Stomach (tissue), 8 donors: ENCODE measurements at regions not wholly inside any gene's neighbourhood (a gene's known extent, or its start where the extent isn't known, plus 50 kb on each side); places are given as distances from the start of the nearest gene placed in this dataset.
"Not testable (repeated sequence)": the region's sequence is repeated elsewhere in the genome, so short reads cannot be mapped to it uniquely, and the experiment has no call there.

Experiments
- DNase-seq, 2 donors: peaks; one replicate each; pipeline versions ENCODE4 v3.0.0 to v3.0.0-alpha.2; 2013 to 2019
- H3K27ac ChIP-seq, 5 donors: fragments of 200-600 bp in 4 of 5; sonication (generic) in 4 of 5; one replicate each; pipeline ENCODE4 v1.5.1; 2013 to 2019; ENCODE audit warnings: mild to moderate bottlenecking in 1 of 5, moderate library complexity in 1 of 5
- H3K27me3 ChIP-seq, 3 donors: fragments of 200-600 bp; sonication (generic); one replicate each; pipeline ENCODE4 v1.5.1; 2017 to 2019; ENCODE audit warnings: mixed run types in 1 of 3
- H3K36me3 ChIP-seq, 4 donors: fragments of 200-600 bp; sonication (generic); 1 replicate in 3 of 4; 2 replicates in 1 of 4; pipeline ENCODE4 v1.5.1; 2016 to 2019
- H3K4me1 ChIP-seq, 4 donors: fragments of 200-600 bp; sonication (generic); one replicate each; pipeline ENCODE4 v1.5.1; 2016 to 2019
- H3K4me3 ChIP-seq, 4 donors: fragments of 200-600 bp; sonication (generic) in 3 of 4; one replicate each; pipeline ENCODE4 v1.5.1; 2016 to 2019; ENCODE audit warnings: mild to moderate bottlenecking in 1 of 4
- H3K9me3 ChIP-seq, 4 donors: fragments of 200-600 bp; sonication (generic); one replicate each; pipeline ENCODE4 v1.5.1; 2016 to 2019
- EP300 ChIP-seq: sonication (generic); formaldehyde crosslinking; IDR thresholded peaks from one replicate; pipeline ENCODE4 v1.6.1; 2017; ENCODE audit warnings: antibody characterized with exemption
- POLR2A ChIP-seq, 4 donors: fragments of 450-650 bp; IDR thresholded peaks; one replicate each; pipeline ENCODE4 v1.6.1; 2016; ENCODE audit warnings: antibody characterized with exemption in 4 of 4, control low read depth in 2 of 4, mild to moderate bottlenecking in 1 of 4, moderate library complexity in 1 of 4
- POLR2AphosphoS5 ChIP-seq, 3 donors: sonication (generic); formaldehyde crosslinking; IDR thresholded peaks; one replicate each; pipeline ENCODE4 v1.6.1; 2016; ENCODE audit warnings: antibody characterized with exemption in 3 of 3
- WGBS, 5 donors: extraction: QIAGEN DNeasy Blood & Tissue Kit in 3 of 5; methylation state at CpG; one replicate each; pipeline versions ENCODE4 v1.1.5 to v1.1.7; 2013 to 2018; 5-methylcytosine and 5-hydroxymethylcytosine counted together
- intact Hi-C: fragments of 100-400 bp; cut with DNase I; formaldehyde crosslinking; loops from one replicate; pipeline ENCODE4 v1.15.1; 2023; ENCODE audit warnings: low total_unique reads
- TF ChIP-seq, protein P1 (sequence below), 7 experiments: fragments of 450-650 bp in 4 of 7; fragments of 200-600 bp in 3 of 7; sonication (generic) in 3 of 7; IDR thresholded peaks; one replicate each; pipeline ENCODE4 v1.5.1; 2016 to 2019; ENCODE audit warnings: antibody characterized with exemption in 7 of 7, control low read depth in 2 of 7, mild to moderate bottlenecking in 1 of 7
- donor health status: healthy with polysubstance abuse.
- donor health status: Bipolar disorder and iron deficiency.
- donor health status: healthy.

DNA sequence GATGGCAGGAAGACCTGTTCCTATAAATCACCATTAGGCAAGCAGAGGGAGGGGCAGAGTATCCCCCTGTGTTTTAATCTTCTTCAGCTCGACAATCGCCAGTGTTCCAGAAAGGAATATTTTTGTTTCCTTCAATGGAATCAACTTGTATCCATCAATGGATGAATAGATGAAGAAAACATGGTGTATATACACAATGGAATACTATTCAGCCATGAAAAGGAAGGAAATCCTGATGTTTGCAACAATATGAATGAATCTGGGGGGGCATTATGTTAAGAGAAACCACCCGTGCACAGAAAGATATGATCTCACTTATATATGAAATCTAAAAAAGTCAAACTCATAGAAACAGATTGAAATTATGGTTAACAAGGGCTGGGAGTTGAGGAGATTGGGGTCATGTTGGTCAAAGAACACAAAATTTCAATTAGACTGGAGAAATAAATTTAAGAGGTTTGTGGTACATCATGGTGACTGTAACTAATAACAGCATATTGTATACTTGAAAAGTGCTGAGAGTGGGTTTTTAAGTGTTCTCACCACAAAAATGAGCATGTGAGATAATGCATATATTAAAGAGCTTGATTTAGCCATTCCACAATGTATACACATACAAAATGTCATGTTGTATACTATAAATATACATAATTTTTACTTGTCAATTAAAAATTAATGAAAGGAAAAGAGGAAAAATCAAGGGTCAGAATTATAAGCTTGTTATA is 64.2 kb upstream of the ITGA11 start:
- no peak overlapping the region for H3K4me3 ChIP-seq
- H3K27me3 ChIP-seq: no peaks in the 10 kb centered on the region
- no peak for TF ChIP-seq POLR2AphosphoS5 (IDR thresholded peaks at IDR 0.05)
- H3K4me1 ChIP-seq: peaks cover 0 to 5% (median 0%) of the 10 kb centered on the region in 4 donors
- no peaks in the 10 kb centered on the region for H3K9me3 ChIP-seq
- intact Hi-C loops: no loop called here
- no peak overlapping the region for H3K27ac ChIP-seq
- WGBS, 5 donors: 85 to 93% (median 89%) methylated on average over 3 of the region's 3 CpGs
- no peak for DNase-seq
- H3K36me3 ChIP-seq: no peaks in the 10 kb centered on the region

DNA sequence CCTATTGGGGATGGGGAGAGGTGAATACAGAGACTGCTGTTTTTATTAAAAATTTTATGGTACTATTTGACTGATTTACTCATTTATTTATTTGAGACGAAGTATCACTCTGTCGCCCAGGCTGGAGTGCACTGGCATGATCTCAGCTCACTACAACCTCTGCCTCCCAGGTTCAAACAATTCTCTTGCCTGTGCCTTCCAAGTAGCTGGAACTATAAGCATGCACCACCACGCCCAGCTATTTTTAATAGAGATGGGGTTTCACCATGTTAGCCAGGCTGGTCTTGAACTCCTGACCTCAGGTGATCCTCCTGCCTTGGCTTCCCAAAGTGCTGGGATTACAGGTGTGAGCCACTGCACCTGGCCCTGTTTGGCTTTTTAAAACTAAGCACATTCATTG is 64.8 kb upstream of the ITGA11 start:
- H3K4me3 ChIP-seq, H3K36me3 ChIP-seq, H3K9me3 ChIP-seq, H3K4me1 ChIP-seq, H3K27ac ChIP-seq, intact Hi-C loops, DNase-seq, H3K27me3 ChIP-seq: not testable (repeated sequence)
- WGBS, 5 donors: 80 to 91% (median 87%) methylated on average over 3 of the region's 3 CpGs

DNA sequence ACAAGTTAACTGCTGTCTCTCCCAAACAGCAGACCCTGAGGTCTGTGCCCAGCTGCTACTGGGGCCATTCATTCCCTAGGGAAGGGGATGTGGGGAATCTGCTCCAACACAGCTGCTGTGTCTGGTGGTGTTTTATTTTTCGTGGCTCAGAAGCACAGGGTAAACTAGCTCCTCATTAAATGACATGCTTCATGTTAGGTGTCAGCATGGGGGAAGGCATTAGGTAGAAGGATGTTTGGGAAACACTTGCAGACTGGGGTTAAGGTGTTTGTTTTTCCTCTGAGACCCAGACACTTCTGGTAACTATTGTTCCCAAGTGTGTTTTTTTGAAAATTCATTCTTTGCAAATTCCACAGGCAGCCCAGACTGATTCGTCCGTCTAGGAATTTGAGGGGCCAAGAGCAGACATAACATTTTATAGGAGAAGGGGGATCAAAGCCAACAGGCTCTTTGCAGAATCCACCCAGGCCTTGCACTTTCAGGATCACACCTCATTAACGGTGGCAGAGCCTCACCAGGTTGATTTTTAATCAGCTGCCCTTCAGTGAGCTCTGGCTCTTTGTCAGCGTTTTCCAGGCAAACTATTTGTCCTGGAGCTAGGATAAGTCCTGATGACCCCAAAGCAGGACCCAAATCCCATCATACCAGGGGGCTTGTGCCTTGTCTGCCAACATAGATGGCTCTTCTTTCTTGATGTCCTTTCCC is 65.4 kb upstream of the ITGA11 start:
- intact Hi-C loops: no loop called here
- H3K4me3 ChIP-seq: no peak overlapping the region
- H3K27me3 ChIP-seq: no peaks in the 10 kb centered on the region
- no peak overlapping the region for H3K27ac ChIP-seq
- no peaks in the 10 kb centered on the region for H3K36me3 ChIP-seq
- no peak for DNase-seq
- H3K4me1 ChIP-seq: peaks cover 0 to 8% (median 0%) of the 10 kb centered on the region in 4 donors
- TF ChIP-seq, protein P1, sequence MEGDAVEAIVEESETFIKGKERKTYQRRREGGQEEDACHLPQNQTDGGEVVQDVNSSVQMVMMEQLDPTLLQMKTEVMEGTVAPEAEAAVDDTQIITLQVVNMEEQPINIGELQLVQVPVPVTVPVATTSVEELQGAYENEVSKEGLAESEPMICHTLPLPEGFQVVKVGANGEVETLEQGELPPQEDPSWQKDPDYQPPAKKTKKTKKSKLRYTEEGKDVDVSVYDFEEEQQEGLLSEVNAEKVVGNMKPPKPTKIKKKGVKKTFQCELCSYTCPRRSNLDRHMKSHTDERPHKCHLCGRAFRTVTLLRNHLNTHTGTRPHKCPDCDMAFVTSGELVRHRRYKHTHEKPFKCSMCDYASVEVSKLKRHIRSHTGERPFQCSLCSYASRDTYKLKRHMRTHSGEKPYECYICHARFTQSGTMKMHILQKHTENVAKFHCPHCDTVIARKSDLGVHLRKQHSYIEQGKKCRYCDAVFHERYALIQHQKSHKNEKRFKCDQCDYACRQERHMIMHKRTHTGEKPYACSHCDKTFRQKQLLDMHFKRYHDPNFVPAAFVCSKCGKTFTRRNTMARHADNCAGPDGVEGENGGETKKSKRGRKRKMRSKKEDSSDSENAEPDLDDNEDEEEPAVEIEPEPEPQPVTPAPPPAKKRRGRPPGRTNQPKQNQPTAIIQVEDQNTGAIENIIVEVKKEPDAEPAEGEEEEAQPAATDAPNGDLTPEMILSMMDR (IDR thresholded peaks at IDR 0.05): no peak
- TF ChIP-seq POLR2AphosphoS5 (IDR thresholded peaks at IDR 0.05) (no peak), POLR2A (IDR thresholded peaks at IDR 0.05) (no peak), EP300 (no peak)
- WGBS, 5 donors: 50 to 61% (median 51%) methylated on average over 5 of the region's 5 CpGs
- no peaks in the 10 kb centered on the region for H3K9me3 ChIP-seq

DNA sequence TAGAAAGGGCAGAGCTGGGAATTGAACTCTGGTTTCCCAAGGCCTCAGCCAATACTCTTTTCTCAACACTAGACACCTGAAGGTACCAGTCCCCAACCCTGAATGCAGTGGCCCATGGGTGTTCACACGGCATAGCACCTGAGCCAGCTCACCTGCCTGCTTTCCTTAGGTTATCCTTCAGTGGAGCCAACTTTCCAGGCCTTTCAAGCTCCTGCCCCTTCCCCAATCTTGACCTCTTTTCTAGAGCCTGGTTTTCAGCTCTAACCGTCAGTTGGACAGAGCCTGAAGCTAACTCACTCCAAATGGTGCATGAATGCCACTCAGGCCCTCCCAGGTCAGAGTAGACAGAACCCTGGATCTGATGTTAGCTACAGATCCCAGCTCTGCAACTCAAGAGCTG is 66.1 kb upstream of the ITGA11 start:
- TF ChIP-seq, protein P1 (IDR thresholded peaks at IDR 0.05): no peak
- no peak for TF ChIP-seq POLR2A (IDR thresholded peaks at IDR 0.05)
- TF ChIP-seq POLR2AphosphoS5 (IDR thresholded peaks at IDR 0.05): no peak
- TF ChIP-seq EP300: no peak
- Histone ChIP-seq H3K9me3 (no peaks in the 10 kb centered on the region), H3K27ac (no peak overlapping the region), H3K27me3 (no peaks in the 10 kb centered on the region), H3K4me3 (no peak overlapping the region), H3K4me1 (peaks cover 0 to 8% (median 0%) of the 10 kb centered on the region in 4 donors), H3K36me3 (no peaks in the 10 kb centered on the region)
- intact Hi-C loops: no loop called here
- 88 to 98% (median 95%) methylated on average over 2 of the region's 2 CpGs for WGBS, 5 donors
- DNase-seq: no peak

DNA sequence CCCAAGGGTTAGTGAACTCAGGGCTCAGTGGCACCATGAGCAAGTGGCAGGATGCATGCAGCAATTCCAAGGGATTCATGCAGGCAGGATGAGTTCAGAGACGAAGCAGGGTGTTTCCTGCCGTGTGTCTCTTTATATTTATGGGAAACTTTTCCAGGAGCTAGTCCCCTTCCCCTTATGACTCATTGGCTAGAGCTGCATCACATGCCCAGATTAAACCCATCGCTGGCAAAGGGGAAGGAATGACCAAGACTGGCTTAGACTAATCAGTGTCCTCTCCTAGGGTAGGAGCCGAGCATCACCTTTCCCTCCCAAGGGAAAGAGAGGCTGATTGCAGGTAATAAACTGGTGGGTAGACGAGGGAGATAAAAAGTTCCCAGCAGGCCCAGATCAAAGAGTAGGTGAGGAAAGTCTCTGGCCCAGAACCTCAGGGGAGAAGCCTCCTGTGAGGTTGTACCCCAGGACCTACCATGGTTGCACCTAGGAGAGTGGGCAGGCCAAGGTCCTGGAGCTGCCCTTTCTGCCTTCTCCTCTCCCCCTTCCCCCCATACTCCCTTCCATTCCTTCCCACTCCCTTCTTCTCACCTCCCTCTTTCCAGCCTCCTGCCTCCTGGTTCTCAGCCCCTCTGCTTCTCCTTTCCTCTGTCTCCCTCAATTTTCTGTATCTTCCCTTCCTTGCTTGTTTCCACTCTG is 67.8 kb upstream of the ITGA11 start:
- H3K9me3 ChIP-seq: no peaks in the 10 kb centered on the region
- H3K27ac ChIP-seq: no peak overlapping the region
- TF ChIP-seq, protein P1 (IDR thresholded peaks at IDR 0.05): no peak
- TF ChIP-seq POLR2AphosphoS5 (IDR thresholded peaks at IDR 0.05) (no peak), EP300 (no peak), POLR2A (IDR thresholded peaks at IDR 0.05) (no peak)
- H3K4me1 ChIP-seq: peaks cover 0 to 8% (median 0%) of the 10 kb centered on the region in 4 donors
- WGBS, 5 donors: 78 to 90% (median 80%) methylated on average over 5 of the region's 5 CpGs
- no peak for DNase-seq
- intact Hi-C loops: no loop called here
- H3K4me3 ChIP-seq: no peak overlapping the region
- H3K36me3 ChIP-seq: no peaks in the 10 kb centered on the region
- no peaks in the 10 kb centered on the region for H3K27me3 ChIP-seq
